ENCODE measurements at regions not wholly inside any gene's neighbourhood (a gene's known extent, or its start where the extent isn't known, plus 50 kb on each side); places are given as distances from the start of the nearest gene placed in this dataset.

- TF ChIP-seq EZH2phosphoT487 (IDR thresholded peaks at IDR 0.05; ENCODE audit: insufficient read depth, low read depth) (no peak), EZH2 (IDR thresholded peaks at IDR 0.05; ENCODE audit: insufficient read depth, poor library complexity, severe bottlenecking) (no peak)
Observed at GRCh38 chr22:48140261-48140813, 1377.9 kb downstream of the TBC1D22A start.
